Omental fat pad (tissue), 3 donors: ENCODE measurements at regions not wholly inside any gene's neighbourhood (a gene's known extent, or its start where the extent isn't known, plus 50 kb on each side); places are given as distances from the start of the nearest gene placed in this dataset.
A peak's percentile ranks its signal among the peaks of the same experiment; 100 is the strongest.

ENCODE experiments used
- ATAC-seq: fragments of 150-250 bp; one replicate; pipeline ENCODE4 v1.9.1; 2016; ENCODE audit warnings: mild to moderate bottlenecking, moderate library complexity; ENCODE audit not compliant: low FRiP score
- DNase-seq: peaks from one replicate; pipeline ENCODE4 v3.0.0-alpha.2; 2019; ENCODE audit warnings: low spot score
- CTCF ChIP-seq, 3 donors: fragments of 450-650 bp; IDR thresholded peaks; one replicate each; pipeline ENCODE4 v1.5.1; 2016 to 2017; ENCODE audit warnings: antibody characterized with exemption in 3 of 3, mild to moderate bottlenecking in 3 of 3, moderate library complexity in 2 of 3

- ATAC-seq: no peak
- DNase-seq: no peak
- TF ChIP-seq CTCF (IDR thresholded peaks at IDR 0.05): no peak
Measured at GRCh38 chr2:217189131-217189530, 329.3 kb upstream of the TNP1 start.

- ATAC-seq (peak; percentile 52), DNase-seq (no peak)
Measured at GRCh38 chr2:217186668-217187159, 326.9 kb upstream of the TNP1 start.

GRCh38 chr2:217186152-217186551, 326.3 kb upstream of the TNP1 start:
- DNase-seq (no peak), ATAC-seq (peak; percentile 74)
- TF ChIP-seq CTCF (IDR thresholded peaks at IDR 0.05): no peak

More at GRCh38 chr2:217186668-217187159, 326.9 kb upstream of the TNP1 start:
- no peak for TF ChIP-seq CTCF (IDR thresholded peaks at IDR 0.05)

DNA sequence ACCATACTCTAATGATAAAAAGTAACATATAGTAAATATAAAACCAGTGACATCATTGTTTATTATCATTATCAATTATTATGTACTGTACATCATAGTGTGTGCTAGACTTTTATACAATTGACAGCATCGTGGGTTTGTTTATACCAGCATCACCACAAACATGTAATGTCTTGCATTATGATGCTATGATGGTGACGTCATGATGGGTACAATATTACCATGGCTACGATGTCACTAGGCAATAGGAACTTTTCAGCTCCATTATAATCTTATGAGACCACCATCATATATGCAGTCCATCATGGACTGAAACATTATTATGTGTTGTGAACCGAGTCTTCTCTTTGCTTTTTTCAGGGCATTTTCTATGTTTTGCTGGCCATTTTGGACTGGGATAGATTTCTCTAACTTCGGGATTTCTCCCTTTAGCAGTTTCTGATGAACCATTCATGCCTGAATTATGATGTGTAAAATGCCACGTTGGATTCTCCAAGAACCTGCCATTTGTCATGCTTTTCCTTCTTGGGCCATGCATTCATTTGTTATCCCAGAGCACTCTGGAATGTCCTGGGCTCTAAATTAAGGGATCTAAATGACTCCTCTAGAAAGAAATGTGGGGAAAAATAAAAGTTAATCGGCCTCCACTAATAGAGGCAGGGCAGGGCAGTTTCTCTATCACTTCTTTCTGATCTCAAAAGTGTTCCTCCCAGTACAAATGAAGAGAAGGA, 325.6 kb upstream of the TNP1 start:
- ATAC-seq (no peak), DNase-seq (no peak)
- no peak for TF ChIP-seq CTCF (IDR thresholded peaks at IDR 0.05)

GRCh38 chr2:217184242-217184641, 324.4 kb upstream of the TNP1 start:
- DNase-seq: no peak
- no peak for TF ChIP-seq CTCF (IDR thresholded peaks at IDR 0.05)
- no peak for ATAC-seq

- no peak for TF ChIP-seq CTCF (IDR thresholded peaks at IDR 0.05)
- DNase-seq: no peak
- no peak for ATAC-seq
Measured at GRCh38 chr2:217183471-217183870, 323.6 kb upstream of the TNP1 start.

DNA sequence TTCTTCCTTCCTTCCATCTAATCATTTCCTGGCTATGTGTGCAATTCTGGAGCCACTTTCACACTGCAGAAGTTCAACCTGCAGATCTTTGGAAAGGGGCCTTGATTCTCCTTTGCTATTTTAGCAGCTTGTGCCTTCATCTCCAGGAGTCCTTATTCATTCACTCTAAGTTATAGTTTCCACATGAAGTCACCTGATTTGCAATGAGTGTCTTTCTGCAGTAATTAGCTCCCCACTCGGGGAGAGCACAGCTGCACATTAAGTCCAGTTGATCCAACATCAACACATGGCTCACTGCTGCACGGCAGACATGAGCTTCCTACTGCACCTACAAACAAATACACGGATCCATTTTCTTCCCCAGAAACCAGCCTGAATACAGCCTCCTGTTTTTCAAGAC, 323.1 kb upstream of the TNP1 start:
- DNase-seq (no peak), ATAC-seq (no peak)
- no peak for TF ChIP-seq CTCF (IDR thresholded peaks at IDR 0.05)
